Neural progenitor cell (in vitro differentiated cells): ENCODE measurements at regions not wholly inside any gene's neighbourhood (a gene's known extent, or its start where the extent isn't known, plus 50 kb on each side); places are given as distances from the start of the nearest gene placed in this dataset.

Source experiments
- DNase-seq: peaks from one replicate; pipeline ENCODE4 v3.0.0-alpha.2; 2016; ENCODE audit warnings: low spot score
- H2AFZ ChIP-seq: fragments of 200-600 bp; sonication (generic); replicated peaks from 2 replicates; pipeline ENCODE4 v1.6.1; 2016; ENCODE audit warnings: antibody characterized with exemption
- H3F3A ChIP-seq: fragments of 200-600 bp; sonication (generic); 2 replicates; pipeline ENCODE4 v1.6.1; 2016; ENCODE audit warnings: antibody characterized with exemption, low read depth
- H3K27ac ChIP-seq: fragments of 200-600 bp; sonication (generic); 2 replicates; pipeline ENCODE4 v1.5.1; 2016; ENCODE audit warnings: mild to moderate bottlenecking
- H3K27me3 ChIP-seq: fragments of 200-600 bp; sonication (generic); 2 replicates; pipeline ENCODE4 v1.6.1; 2016; ENCODE audit warnings: mild to moderate bottlenecking, moderate library complexity
- H3K36me3 ChIP-seq: fragments of 200-600 bp; sonication (generic); 2 replicates; pipeline ENCODE4 v1.5.1; 2016
- H3K4me1 ChIP-seq: fragments of 200-600 bp; sonication (generic); 2 replicates; pipeline ENCODE4 v1.6.1; 2016; ENCODE audit warnings: mixed run types
- H3K4me2 ChIP-seq: fragments of 200-600 bp; sonication (generic); 2 replicates; pipeline ENCODE4 v1.6.1; 2016
- H3K4me3 ChIP-seq: fragments of 200-600 bp; sonication (generic); 2 replicates; pipeline ENCODE4 v1.5.1; 2016
- H3K79me2 ChIP-seq: fragments of 200-600 bp; sonication (generic); 2 replicates; pipeline ENCODE4 v1.6.1; 2016; ENCODE audit warnings: low read depth
- H3K9ac ChIP-seq: fragments of 200-600 bp; sonication (generic); 2 replicates; pipeline ENCODE4 v1.6.1; 2016
- H3K9me3 ChIP-seq: fragments of 200-600 bp; sonication (generic); 2 replicates; pipeline ENCODE4 v1.5.1; 2016; ENCODE audit warnings: low read depth
- H4K20me1 ChIP-seq: fragments of 200-600 bp; sonication (generic); 2 replicates; pipeline ENCODE4 v1.6.1; 2016; ENCODE audit warnings: low read depth
- H3K27ac Mint-ChIP-seq: 3 replicates; pipeline ENCODE4 v1.8.0; 2021; ENCODE audit warnings: mixed read lengths
- H3K27me3 Mint-ChIP-seq: 2 replicates; pipeline ENCODE4 v1.8.0; 2022; ENCODE audit warnings: low read depth, mild to moderate bottlenecking, inconsistent platforms, moderate library complexity, mixed read lengths; ENCODE audit not compliant: insufficient read depth
- H3K36me3 Mint-ChIP-seq: 3 replicates; pipeline ENCODE4 v1.8.0; 2021; ENCODE audit warnings: mixed read lengths
- H3K4me1 Mint-ChIP-seq: 3 replicates; pipeline ENCODE4 v1.8.0; 2021; ENCODE audit warnings: mixed read lengths
- H3K4me3 Mint-ChIP-seq: 3 replicates; pipeline ENCODE4 v1.8.0; 2021; ENCODE audit warnings: mild to moderate bottlenecking, moderate library complexity, mixed read lengths
- H3K9me3 Mint-ChIP-seq: 3 replicates; pipeline ENCODE4 v1.8.0; 2020; ENCODE audit warnings: mixed read lengths
- EZH2 ChIP-seq: fragments of 200-600 bp; sonication (generic); IDR thresholded peaks from 2 replicates; pipeline ENCODE4 v1.6.1; 2017; ENCODE audit warnings: antibody characterized with exemption, mild to moderate bottlenecking, moderate library complexity
- EZH2phosphoT487 ChIP-seq: fragments of 200-600 bp; sonication (generic); IDR thresholded peaks from 2 replicates; pipeline ENCODE4 v1.6.1; 2017; ENCODE audit warnings: antibody characterized with exemption
- TF ChIP-seq, protein P1 (sequence below): fragments of 200-600 bp; sonication (generic); IDR thresholded peaks from 2 replicates; pipeline ENCODE4 v1.5.1; 2017; ENCODE audit warnings: antibody characterized with exemption, mild to moderate bottlenecking

DNA sequence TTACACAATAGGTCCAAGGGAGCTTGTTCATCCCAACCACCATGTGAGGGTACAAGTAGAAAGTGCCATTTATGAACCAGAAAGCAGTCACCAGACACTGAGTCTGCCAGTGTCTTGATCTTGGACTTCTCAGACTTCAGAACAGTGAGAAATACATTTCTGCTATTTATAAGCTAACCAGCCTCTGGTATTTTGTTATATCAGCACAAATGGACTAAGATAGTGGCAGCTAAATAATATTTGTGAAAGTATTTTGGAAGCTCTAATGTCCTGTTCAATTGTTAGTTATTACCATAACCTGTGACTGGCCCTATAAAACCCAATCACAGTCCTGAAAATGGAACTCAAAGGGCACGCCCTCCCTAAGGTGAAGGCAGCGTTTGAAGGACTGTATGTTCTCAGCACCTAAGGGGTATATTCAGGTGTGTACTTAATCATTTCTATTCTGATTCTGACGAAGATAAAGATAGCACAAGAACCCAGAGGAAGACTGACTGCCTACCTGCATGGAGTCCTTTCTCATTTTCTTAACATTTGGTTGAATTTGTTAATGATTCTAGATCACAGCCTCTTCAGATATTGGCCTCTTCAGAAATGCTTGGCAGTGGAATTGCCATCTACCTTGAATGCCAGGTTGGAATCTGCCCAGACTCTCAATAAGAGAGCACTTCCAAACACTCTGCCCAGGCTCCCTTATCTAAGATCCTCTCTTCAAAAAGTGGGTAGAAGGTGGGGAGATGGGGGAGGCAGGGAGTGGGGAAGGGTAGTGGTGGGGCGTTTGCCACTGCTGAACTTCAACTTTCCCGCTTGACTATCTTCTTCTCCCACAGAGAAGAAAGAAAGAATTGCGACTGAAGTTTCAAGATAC, 104.0 kb upstream of the PPP2R5A start:
- no peak overlapping the region for H3K9ac ChIP-seq
- H2AFZ ChIP-seq: no peak overlapping the region
- Mint-ChIP-seq H3K27me3 (peaks cover 10% of the 10 kb centered on the region), H3K27ac (no peak overlapping the region), H3K36me3 (peaks cover 2% of the 10 kb centered on the region), H3K4me1 (peaks cover 9% of the 10 kb centered on the region), H3K4me3 (no peak overlapping the region), H3K9me3 (peaks cover 3% of the 10 kb centered on the region)
- H3K27me3 ChIP-seq: no peaks in the 10 kb centered on the region
- H3K27ac ChIP-seq: no peak overlapping the region
- no peaks in the 10 kb centered on the region for H3K79me2 ChIP-seq
- no peaks in the 10 kb centered on the region for H3K36me3 ChIP-seq
- H3K9me3 ChIP-seq: no peaks in the 10 kb centered on the region
- no peak overlapping the region for H3K4me3 ChIP-seq
- TF ChIP-seq EZH2: no peak
- TF ChIP-seq, protein P1, sequence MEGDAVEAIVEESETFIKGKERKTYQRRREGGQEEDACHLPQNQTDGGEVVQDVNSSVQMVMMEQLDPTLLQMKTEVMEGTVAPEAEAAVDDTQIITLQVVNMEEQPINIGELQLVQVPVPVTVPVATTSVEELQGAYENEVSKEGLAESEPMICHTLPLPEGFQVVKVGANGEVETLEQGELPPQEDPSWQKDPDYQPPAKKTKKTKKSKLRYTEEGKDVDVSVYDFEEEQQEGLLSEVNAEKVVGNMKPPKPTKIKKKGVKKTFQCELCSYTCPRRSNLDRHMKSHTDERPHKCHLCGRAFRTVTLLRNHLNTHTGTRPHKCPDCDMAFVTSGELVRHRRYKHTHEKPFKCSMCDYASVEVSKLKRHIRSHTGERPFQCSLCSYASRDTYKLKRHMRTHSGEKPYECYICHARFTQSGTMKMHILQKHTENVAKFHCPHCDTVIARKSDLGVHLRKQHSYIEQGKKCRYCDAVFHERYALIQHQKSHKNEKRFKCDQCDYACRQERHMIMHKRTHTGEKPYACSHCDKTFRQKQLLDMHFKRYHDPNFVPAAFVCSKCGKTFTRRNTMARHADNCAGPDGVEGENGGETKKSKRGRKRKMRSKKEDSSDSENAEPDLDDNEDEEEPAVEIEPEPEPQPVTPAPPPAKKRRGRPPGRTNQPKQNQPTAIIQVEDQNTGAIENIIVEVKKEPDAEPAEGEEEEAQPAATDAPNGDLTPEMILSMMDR: no peak
- no peak for TF ChIP-seq EZH2phosphoT487
- DNase-seq: no peak
- no peaks in the 10 kb centered on the region for H3F3A ChIP-seq
- H4K20me1 ChIP-seq: no peaks in the 10 kb centered on the region
- H3K4me2 ChIP-seq: no peak overlapping the region
- H3K4me1 ChIP-seq: no peaks in the 10 kb centered on the region

DNA sequence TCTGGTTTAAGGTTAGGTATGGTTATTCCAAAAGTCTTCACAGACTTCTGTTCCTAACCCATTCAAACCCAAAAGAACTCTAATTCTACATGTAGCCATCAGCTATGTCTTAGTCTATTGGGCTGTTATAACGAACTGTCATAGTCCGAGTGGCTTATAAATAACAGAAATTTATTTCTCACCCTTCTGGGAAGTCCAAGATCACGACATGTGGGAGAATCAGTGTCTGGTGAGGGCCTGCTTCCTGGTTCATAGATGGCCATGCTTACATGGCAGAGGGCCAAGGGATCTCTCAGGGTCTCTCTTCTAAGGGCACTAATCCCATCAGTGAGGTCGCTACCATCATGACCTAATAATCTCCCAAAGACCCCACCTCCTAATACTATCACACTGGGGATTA, 103.0 kb upstream of the PPP2R5A start:
- no peaks in the 10 kb centered on the region for H3K36me3 ChIP-seq
- Mint-ChIP-seq H3K36me3 (peaks cover 2% of the 10 kb centered on the region), H3K27me3 (peaks cover 10% of the 10 kb centered on the region), H3K9me3 (peaks cover 3% of the 10 kb centered on the region), H3K4me3 (peak overlapping the region; percentile 34), H3K4me1 (peaks cover 9% of the 10 kb centered on the region), H3K27ac (no peak overlapping the region)
- no peak overlapping the region for H2AFZ ChIP-seq
- H3F3A ChIP-seq: no peaks in the 10 kb centered on the region
- TF ChIP-seq EZH2 (no peak), EZH2phosphoT487 (no peak)
- TF ChIP-seq, protein P1: no peak
- no peaks in the 10 kb centered on the region for H3K9me3 ChIP-seq
- H3K79me2 ChIP-seq: no peaks in the 10 kb centered on the region
- no peak overlapping the region for H3K27ac ChIP-seq
- no peaks in the 10 kb centered on the region for H3K4me1 ChIP-seq
- H4K20me1 ChIP-seq: no peaks in the 10 kb centered on the region
- no peaks in the 10 kb centered on the region for H3K27me3 ChIP-seq
- H3K9ac ChIP-seq: no peak overlapping the region
- H3K4me2 ChIP-seq: no peak overlapping the region
- H3K4me3 ChIP-seq: no peak overlapping the region
- DNase-seq: no peak

DNA sequence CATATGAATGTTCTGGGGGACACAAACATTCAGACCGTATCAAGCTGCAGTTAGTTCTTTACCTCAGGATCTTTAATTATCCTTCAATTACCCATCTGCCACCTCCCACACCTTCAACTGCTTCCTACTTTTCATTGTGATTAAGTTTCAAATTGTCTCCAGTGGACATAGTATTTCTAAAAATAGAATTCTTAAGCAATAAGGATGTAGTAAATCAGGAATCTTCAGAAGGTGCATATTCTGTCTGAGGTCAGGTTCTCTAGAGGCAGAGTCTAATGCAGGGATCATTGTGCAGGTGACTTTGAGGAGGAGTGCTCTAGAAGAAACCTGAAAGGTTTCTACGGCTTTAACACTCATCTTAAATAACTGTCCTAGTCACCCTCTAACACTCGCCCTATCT, 102.6 kb upstream of the PPP2R5A start:
- H3K4me3 Mint-ChIP-seq: peak overlapping the region; percentile 34
- H3K79me2 ChIP-seq: no peaks in the 10 kb centered on the region
- H3K36me3 ChIP-seq: no peaks in the 10 kb centered on the region
- peaks cover 9% of the 10 kb centered on the region for H3K4me1 Mint-ChIP-seq
- no peak for DNase-seq
- no peak overlapping the region for H3K9ac ChIP-seq
- H3K27me3 ChIP-seq: no peaks in the 10 kb centered on the region
- H3K4me3 ChIP-seq: no peak overlapping the region
- peaks cover 2% of the 10 kb centered on the region for H3K36me3 Mint-ChIP-seq
- H2AFZ ChIP-seq: no peak overlapping the region
- peaks cover 3% of the 10 kb centered on the region for H3K9me3 Mint-ChIP-seq
- no peaks in the 10 kb centered on the region for H3K4me1 ChIP-seq
- H3K4me2 ChIP-seq: no peak overlapping the region
- no peaks in the 10 kb centered on the region for H4K20me1 ChIP-seq
- H3K9me3 ChIP-seq: no peaks in the 10 kb centered on the region
- H3K27me3 Mint-ChIP-seq: peaks cover 10% of the 10 kb centered on the region
- no peaks in the 10 kb centered on the region for H3F3A ChIP-seq
- TF ChIP-seq EZH2phosphoT487 (no peak), EZH2 (no peak)
- TF ChIP-seq, protein P1: no peak
- H3K27ac Mint-ChIP-seq: no peak overlapping the region
- no peak overlapping the region for H3K27ac ChIP-seq
